Neural crest cell (in vitro differentiated cells): ENCODE measurements at regions not wholly inside any gene's neighbourhood (a gene's known extent, or its start where the extent isn't known, plus 50 kb on each side); places are given as distances from the start of the nearest gene placed in this dataset.

ENCODE experiments used
- DNase-seq: peaks from one replicate; pipeline ENCODE4 v3.0.0; 2021; ENCODE audit warnings: low read depth, mixed read lengths, low spot score
- H3K27ac Mint-ChIP-seq: one replicate; pipeline ENCODE4 v1.8.0; 2021; ENCODE audit warnings: mild to moderate bottlenecking, mixed read lengths; ENCODE audit not compliant: unreplicated experiment
- H3K27me3 Mint-ChIP-seq: 2 replicates; pipeline ENCODE4 v1.8.0; 2021; ENCODE audit warnings: low read depth, mild to moderate bottlenecking, mixed read lengths
- H3K36me3 Mint-ChIP-seq: 2 replicates; pipeline ENCODE4 v1.8.0; 2021; ENCODE audit warnings: low read depth, mild to moderate bottlenecking, mixed read lengths
- H3K4me1 Mint-ChIP-seq: 2 replicates; pipeline ENCODE4 v1.8.0; 2021; ENCODE audit warnings: mixed read lengths
- H3K4me3 Mint-ChIP-seq: one replicate; pipeline ENCODE4 v1.8.0; 2021; ENCODE audit warnings: mild to moderate bottlenecking, mixed read lengths
- H3K9me3 Mint-ChIP-seq: 2 replicates; pipeline ENCODE4 v1.8.0; 2021; ENCODE audit warnings: mixed read lengths
- TF ChIP-seq, protein P1 (sequence below): fragments of 200-600 bp; sonication (generic); conservative IDR thresholded peaks from 2 replicates; pipeline ENCODE4 v1.5.0; 2021; ENCODE audit warnings: antibody characterized with exemption, mild to moderate bottlenecking

DNA sequence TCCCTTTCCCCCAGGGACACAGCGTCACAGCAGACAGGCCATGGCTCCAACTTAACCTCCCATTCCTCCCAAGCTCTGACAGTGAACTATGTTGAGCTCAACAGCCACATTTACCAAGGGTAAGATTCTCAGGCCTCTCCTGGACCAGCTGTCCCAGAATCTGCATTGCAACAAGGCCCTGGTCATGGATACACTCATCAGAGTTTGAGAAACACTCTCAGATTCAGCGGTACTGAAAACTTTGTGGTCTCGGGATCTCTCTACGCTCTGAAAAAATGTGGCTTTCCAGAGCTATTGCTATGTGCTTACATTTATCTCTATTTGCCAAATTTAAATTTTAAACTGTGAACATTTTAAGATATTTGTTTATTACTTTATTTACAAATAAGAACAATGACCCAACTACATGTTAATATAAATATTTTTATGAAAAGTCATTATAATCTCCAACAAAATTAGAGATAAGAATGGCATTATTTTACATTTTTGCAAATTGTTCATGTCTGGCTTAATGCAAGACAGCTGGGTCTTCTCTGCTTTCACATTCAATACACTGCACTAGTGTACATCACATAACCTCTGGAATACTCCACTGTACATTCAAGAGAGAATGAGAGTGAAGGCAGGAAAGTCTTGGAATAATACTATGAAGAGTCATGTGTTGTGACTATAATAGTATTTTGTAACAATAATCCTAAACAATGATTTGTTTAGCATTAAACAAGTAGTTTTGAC, 190.9 kb upstream of the PITRM1 start:
- TF ChIP-seq, protein P1, sequence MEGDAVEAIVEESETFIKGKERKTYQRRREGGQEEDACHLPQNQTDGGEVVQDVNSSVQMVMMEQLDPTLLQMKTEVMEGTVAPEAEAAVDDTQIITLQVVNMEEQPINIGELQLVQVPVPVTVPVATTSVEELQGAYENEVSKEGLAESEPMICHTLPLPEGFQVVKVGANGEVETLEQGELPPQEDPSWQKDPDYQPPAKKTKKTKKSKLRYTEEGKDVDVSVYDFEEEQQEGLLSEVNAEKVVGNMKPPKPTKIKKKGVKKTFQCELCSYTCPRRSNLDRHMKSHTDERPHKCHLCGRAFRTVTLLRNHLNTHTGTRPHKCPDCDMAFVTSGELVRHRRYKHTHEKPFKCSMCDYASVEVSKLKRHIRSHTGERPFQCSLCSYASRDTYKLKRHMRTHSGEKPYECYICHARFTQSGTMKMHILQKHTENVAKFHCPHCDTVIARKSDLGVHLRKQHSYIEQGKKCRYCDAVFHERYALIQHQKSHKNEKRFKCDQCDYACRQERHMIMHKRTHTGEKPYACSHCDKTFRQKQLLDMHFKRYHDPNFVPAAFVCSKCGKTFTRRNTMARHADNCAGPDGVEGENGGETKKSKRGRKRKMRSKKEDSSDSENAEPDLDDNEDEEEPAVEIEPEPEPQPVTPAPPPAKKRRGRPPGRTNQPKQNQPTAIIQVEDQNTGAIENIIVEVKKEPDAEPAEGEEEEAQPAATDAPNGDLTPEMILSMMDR, result no peak
- Mint-ChIP-seq H3K27me3 (no peaks in the 10 kb centered on the region), H3K36me3 (peaks cover 10% of the 10 kb centered on the region), H3K9me3 (peaks cover 12% of the 10 kb centered on the region), H3K27ac (no peak overlapping the region), H3K4me3 (no peak overlapping the region), H3K4me1 (peaks cover 5% of the 10 kb centered on the region)
- no peak for DNase-seq

DNA sequence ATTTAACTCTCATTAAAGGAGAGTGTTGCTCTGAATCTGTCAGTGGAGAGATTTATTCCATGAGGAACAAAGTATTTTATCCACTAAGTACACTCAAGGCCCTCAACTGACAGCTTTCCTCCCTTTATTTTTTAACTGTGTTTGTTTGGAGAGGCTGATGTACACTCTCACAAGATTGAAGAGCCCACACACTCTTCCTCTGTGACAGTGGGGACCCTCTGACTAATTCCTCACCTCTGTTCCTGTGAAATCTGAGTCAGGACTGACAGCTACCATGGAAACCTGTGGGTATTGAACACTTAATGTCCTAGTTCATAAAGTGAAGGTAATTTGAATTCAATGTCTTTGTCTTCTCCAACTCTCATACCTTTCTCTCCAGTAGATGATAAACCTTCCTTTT, 189.8 kb upstream of the PITRM1 start:
- Mint-ChIP-seq H3K27me3 (no peaks in the 10 kb centered on the region), H3K4me3 (no peak overlapping the region), H3K4me1 (peaks cover 5% of the 10 kb centered on the region), H3K27ac (no peak overlapping the region), H3K9me3 (peaks cover 17% of the 10 kb centered on the region), H3K36me3 (peaks cover 13% of the 10 kb centered on the region)
- TF ChIP-seq, protein P1, result no peak
- DNase-seq, result no peak

DNA sequence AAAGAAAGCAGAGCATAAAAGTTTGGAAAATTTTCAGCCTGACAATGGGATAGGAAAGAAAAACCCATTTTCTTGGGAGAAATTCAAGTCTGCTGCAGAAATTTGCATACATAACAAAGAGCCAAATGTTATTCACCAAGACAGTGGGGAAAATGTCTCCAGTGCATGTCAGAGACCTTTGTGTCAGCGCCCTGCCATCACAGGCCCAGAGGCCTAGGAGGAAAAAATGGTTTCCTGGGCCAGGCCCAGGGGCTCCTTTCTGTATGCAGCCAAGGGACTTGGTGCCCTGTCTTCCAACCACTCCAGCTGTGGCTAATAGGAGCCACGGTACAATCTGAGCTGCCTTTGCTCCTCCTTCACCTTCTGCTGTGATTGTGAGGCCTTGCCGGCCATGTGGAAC, 189.1 kb upstream of the PITRM1 start:
- Mint-ChIP-seq H3K4me3 (no peak overlapping the region), H3K27me3 (no peaks in the 10 kb centered on the region), H3K9me3 (peaks cover 17% of the 10 kb centered on the region), H3K36me3 (peaks cover 13% of the 10 kb centered on the region), H3K27ac (no peak overlapping the region), H3K4me1 (peaks cover 5% of the 10 kb centered on the region)
- no peak for DNase-seq
- TF ChIP-seq, protein P1, result no peak

DNA sequence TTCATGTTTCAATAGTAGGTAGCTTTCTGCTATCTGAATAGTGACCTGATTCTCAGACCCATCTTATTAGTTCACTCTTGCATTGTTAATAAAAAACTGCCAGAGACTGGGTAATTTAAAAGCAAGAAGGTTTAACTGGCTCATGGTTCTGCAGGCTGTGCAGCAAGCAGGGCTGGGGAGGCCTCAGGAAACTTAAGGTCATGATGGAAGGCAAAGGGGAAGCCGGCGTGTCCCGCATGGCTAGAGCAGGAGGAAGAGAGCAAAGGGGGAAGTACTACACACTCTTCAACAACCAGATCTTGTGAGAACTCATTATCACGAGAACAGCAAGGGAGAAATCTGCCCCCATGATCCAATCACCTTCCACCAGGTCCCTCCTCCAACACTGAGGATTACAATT, 185.2 kb upstream of the PITRM1 start:
- Mint-ChIP-seq H3K4me3 (no peak overlapping the region), H3K9me3 (peaks cover 19% of the 10 kb centered on the region), H3K27ac (no peak overlapping the region), H3K4me1 (no peaks in the 10 kb centered on the region), H3K27me3 (no peaks in the 10 kb centered on the region), H3K36me3 (peaks cover 13% of the 10 kb centered on the region)
- no peak for DNase-seq
- TF ChIP-seq, protein P1, result no peak

DNA sequence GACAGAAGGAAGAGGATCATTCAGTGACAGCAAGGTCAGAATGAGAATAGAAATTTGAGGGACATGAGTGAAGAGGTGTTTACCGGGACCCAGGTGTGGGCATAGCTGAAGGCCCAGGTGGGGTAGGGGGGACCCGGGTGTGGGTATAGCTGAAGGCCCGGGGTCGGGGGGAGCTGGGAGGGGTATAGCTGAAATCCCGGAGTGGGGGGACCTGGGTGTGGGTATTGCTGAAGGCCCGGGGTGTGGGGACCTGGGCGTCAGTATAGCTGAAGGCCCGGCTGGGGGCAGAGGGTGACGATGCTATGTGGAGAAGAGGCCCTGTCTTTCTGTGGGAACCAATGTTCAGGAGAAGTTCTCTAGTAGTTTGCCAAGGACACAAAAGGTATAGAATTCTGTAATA, 183.0 kb upstream of the PITRM1 start:
- Mint-ChIP-seq H3K9me3 (peaks cover 13% of the 10 kb centered on the region), H3K4me1 (peaks cover 5% of the 10 kb centered on the region), H3K36me3 (peaks cover 6% of the 10 kb centered on the region), H3K27me3 (no peaks in the 10 kb centered on the region), H3K27ac (no peak overlapping the region), H3K4me3 (no peak overlapping the region)
- no peak for DNase-seq
- TF ChIP-seq, protein P1, result no peak
